TTC549 (cell line): ENCODE measurements at regions not wholly inside any gene's neighbourhood (a gene's known extent, or its start where the extent isn't known, plus 50 kb on each side); places are given as distances from the start of the nearest gene placed in this dataset.
"Not testable (repeated sequence)": the region's sequence is repeated elsewhere in the genome, so short reads cannot be mapped to it uniquely, and the experiment has no call there.

ENCODE experiments used
- FAIRE-seq: peaks from 2 replicates; lab custom pipeline; 2012; peaks lifted over from hg19 to GRCh38; lab: Jason Lieb, UNC

- no peak for FAIRE-seq
Measured at GRCh38 chr3:106268696-106269095, 399.9 kb upstream of the CBLB start.

GRCh38 chr3:106272302-106272701 is 403.5 kb upstream of the CBLB start:
- FAIRE-seq: no peak

GRCh38 chr3:106275592-106275991 is 406.8 kb upstream of the CBLB start:
- no peak for FAIRE-seq

- no peak for FAIRE-seq
Measured at GRCh38 chr3:106276151-106276550, 407.3 kb upstream of the CBLB start.

- no peak for FAIRE-seq
Measured at GRCh38 chr3:106276755-106277612, 408.2 kb upstream of the CBLB start.

- no peak for FAIRE-seq
Measured at GRCh38 chr3:106277731-106278130, 408.9 kb upstream of the CBLB start.

- no peak for FAIRE-seq
Measured at GRCh38 chr3:106281221-106281620, 412.4 kb upstream of the CBLB start.

- FAIRE-seq: no peak
Measured at GRCh38 chr3:106282943-106283342, 414.1 kb upstream of the CBLB start.

- FAIRE-seq: no peak
Measured at GRCh38 chr3:106288781-106289180, 420.0 kb upstream of the CBLB start.

GRCh38 chr3:106290304-106290997 is 421.6 kb upstream of the CBLB start:
- FAIRE-seq: no peak

GRCh38 chr3:106293161-106293560 is 424.3 kb upstream of the CBLB start:
- FAIRE-seq: no peak

GRCh38 chr3:106294121-106294520 is 425.3 kb upstream of the CBLB start:
- no peak for FAIRE-seq

- no peak for FAIRE-seq
Measured at GRCh38 chr3:106296062-106296461, 427.2 kb upstream of the CBLB start.

- no peak for FAIRE-seq
Measured at GRCh38 chr3:106299300-106300098, 430.7 kb upstream of the CBLB start.

- no peak for FAIRE-seq
Measured at GRCh38 chr3:106302451-106303221, 433.8 kb upstream of the CBLB start.

- FAIRE-seq: no peak
Measured at GRCh38 chr3:106303766-106304165, 435.0 kb upstream of the CBLB start.

- FAIRE-seq: no peak
Measured at GRCh38 chr3:106305127-106305526, 436.3 kb upstream of the CBLB start.

GRCh38 chr3:106305882-106306435 is 437.1 kb upstream of the CBLB start:
- no peak for FAIRE-seq

- FAIRE-seq: no peak
Measured at GRCh38 chr3:106309274-106309673, 440.5 kb upstream of the CBLB start.

GRCh38 chr3:106309798-106310197 is 441.0 kb upstream of the CBLB start:
- not testable (repeated sequence) for FAIRE-seq

- FAIRE-seq: no peak
Measured at GRCh38 chr3:106317141-106318055, 448.6 kb upstream of the CBLB start.
